ENCODE measurements at regions not wholly inside any gene's neighbourhood (a gene's known extent, or its start where the extent isn't known, plus 50 kb on each side); places are given as distances from the start of the nearest gene placed in this dataset.

DNA sequence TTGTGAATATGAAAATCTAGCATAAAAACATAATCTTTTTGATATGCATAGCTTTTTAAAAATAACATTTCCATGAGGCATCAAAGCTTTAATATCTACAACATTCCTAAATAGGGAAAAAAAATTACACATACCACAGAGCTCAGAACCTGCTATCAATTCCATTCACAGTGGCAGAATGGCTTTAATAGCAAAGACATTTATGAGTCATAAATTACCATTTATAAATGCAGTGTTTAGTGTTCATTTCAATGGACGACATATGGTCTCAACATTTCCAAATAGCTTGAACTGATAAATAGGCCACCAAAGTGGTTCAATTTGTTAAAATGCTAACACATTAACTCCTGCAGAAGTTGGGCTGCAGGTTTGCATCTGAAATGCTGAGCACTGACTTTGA is 600.6 kb upstream of the SETBP1 start:
- no peak for DNase-seq

GRCh38 chr18:44089732-44090131 is 591.0 kb upstream of the SETBP1 start:
- DNase-seq, result no peak

DNA sequence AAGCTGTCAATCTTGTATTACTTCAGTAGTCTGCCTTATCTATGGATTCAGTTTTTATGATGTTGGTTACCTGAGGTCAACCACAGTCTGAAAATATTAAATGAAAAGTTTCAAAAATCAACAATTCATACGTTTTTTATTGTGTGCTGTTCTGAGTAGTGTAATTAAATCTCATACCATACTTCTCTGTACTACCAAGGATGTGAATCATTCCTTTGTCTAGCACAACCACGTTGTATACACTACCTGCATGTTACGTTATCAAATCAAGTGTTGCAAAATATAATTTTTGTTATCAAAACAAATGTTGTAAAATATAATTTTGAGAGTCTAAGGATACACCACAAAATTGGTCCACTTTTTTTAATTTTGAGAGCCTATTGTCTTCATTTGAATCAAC is 590.2 kb upstream of the SETBP1 start:
- no peak for DNase-seq

- no peak for DNase-seq
Observed at GRCh38 chr18:44093253-44093652, 587.4 kb upstream of the SETBP1 start.

DNA sequence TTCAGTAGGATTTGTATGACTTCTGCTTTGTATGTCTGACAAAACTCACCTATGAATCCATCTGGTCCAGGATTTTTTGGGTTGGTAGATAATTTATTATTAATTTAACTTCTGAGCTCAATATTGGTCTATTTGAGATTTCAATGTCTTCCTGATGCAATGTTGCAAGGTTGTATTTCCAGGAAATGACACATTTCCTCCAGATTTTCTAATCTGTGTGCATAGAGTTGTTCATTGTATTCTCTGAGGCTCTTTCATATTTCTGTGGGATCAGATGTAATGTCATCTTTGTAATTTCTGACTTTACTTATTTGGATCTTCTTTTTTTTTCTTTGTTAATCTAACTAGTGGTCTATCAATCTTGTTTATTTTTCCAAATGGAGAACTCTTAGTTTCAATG is 584.7 kb upstream of the SETBP1 start:
- no peak for DNase-seq

GRCh38 chr18:44098551-44099098 is 582.1 kb upstream of the SETBP1 start:
- DNase-seq, result no peak

- DNase-seq, result no peak
Observed at GRCh38 chr18:44107187-44107586, 573.5 kb upstream of the SETBP1 start.

GRCh38 chr18:44111337-44111736 is 569.4 kb upstream of the SETBP1 start:
- no peak for DNase-seq

- no peak for DNase-seq
Observed at GRCh38 chr18:44117821-44118220, 562.9 kb upstream of the SETBP1 start.

DNA sequence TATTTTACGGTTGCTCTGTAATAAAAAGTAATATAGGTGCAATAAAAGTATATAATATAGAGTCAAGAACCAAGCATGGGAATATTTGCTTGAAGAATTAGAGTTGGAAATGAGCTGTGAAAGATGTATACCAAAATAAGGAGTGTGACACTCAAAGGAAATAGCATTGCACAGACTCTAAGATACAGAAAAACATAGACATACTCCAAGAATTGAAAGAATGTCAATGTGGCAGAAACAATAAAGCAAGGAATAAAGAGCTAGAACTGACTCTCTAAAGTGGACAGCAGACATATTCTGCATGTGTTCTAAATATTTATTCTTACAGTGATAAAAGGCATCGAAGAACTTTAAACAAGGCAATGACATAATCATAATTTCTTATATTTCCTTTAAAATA is 561.1 kb upstream of the SETBP1 start:
- DNase-seq, result no peak

GRCh38 chr18:44123743-44124142 is 556.9 kb upstream of the SETBP1 start:
- no peak for DNase-seq

DNA sequence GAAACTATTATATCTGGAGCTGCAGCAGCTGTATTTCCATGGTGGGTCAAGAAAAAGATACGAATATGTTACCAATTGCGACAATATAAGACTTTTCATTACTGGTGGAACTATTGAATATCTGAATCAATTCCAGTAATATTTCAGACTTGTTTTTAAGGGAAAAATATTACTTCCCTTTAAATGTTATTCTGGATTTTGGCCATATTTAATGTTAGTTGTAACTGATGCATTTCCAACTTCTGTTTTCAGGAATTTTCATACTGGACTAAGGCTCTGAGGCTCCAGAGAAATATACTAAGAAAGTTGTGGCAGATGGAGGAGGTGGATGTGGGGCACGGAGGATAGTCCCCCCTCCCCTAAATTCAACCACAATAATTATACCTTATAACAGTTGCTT is 555.2 kb upstream of the SETBP1 start:
- no peak for DNase-seq

DNA sequence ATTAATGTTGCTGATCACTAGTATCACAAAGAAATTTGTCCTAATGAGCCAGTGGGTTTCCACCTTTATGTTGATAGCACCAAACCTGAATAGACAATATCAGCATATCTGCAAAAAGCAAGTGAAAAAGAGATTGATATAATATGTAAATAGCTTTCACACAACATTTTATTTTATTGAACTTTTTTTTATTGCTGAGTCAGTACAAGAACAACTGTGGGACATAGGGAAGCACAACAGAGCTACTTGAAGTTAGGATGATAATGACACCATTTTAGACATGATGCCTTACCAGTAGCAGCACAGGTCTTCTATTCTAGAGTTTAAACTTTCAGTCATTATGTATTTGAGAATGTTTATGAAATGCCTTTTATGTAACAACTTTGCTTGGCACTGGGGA is 554.1 kb upstream of the SETBP1 start:
- DNase-seq, result no peak

- DNase-seq, result no peak
Observed at GRCh38 chr18:44128365-44128764, 552.3 kb upstream of the SETBP1 start.

- no peak for DNase-seq
Observed at GRCh38 chr18:44130376-44130942, 550.2 kb upstream of the SETBP1 start.

GRCh38 chr18:44133483-44133882 is 547.2 kb upstream of the SETBP1 start:
- DNase-seq, result no peak

DNA sequence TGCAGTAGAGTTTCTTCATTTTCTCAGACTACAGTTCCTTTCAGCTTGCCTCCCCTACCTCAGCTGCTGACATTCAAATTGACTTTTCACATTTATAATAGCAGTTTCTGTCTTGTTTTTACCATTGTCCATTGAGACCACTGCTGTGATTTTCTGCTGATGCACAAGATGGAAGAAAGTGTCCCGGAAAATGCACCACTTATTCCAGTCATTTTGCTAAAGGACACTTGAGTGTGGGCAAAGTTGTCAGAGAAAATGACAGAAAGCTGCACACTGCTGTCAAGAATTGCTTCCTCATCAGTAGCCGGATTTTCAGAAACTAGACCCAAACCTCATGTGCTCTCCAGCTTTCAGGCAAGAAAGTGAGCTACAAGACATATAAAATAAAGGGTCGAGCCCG is 546.2 kb upstream of the SETBP1 start:
- DNase-seq, result no peak

- no peak for DNase-seq
Observed at GRCh38 chr18:44135741-44136140, 544.9 kb upstream of the SETBP1 start.

DNA sequence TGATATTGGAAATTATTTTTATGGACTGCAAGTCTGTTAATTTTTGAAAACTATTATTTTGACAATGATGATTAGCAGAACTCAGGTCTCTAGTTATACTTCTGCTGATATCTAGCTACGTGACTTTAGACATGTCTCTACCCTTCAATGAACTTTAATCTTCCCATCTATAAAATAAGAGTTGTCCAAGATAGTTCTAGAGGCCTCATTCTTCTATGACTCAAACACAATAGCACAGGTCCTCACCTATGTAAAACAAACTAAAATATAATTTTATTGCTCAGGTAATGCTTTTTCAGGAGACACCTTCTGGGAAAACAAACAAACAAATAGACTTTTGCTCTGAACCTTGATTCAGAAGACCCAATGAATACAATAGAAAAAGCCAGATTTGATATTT is 544.4 kb upstream of the SETBP1 start:
- no peak for DNase-seq

GRCh38 chr18:44143072-44143471 is 537.6 kb upstream of the SETBP1 start:
- DNase-seq, result no peak

GRCh38 chr18:44149706-44150105 is 531.0 kb upstream of the SETBP1 start:
- DNase-seq, result no peak

GRCh38 chr18:44153981-44154380 is 526.7 kb upstream of the SETBP1 start:
- DNase-seq, result no peak

GRCh38 chr18:44156126-44156525 is 524.6 kb upstream of the SETBP1 start:
- DNase-seq, result no peak

DNA sequence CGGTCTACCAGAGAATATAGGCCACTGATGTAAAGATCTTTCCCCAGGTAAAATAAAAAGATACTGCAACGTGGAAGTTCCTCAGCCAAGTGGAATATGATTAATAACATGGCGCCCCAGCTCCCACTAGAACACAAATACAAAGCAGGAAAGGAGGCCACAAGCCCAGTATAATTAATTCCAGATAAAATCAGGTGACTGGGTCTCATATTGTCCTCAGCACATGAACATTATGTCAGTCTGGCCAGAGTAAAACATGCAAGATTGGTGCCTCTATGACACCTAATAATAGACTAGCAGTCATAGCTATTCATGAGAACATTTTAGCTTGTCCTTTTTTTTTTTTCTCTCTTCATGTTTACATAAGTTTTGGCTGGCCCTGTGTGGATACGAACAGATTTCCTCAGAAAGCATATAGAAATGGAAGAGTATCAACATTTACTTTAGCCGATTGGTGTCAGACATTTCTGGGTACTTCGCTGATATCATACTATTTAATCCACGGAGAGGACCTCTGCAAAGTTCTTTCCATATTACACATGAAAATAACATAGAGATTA is 523.8 kb upstream of the SETBP1 start:
- no peak for DNase-seq

GRCh38 chr18:44170208-44170880 is 510.3 kb upstream of the SETBP1 start:
- no peak for DNase-seq
